GM12891 (cell line): ENCODE measurements at regions not wholly inside any gene's neighbourhood (a gene's known extent, or its start where the extent isn't known, plus 50 kb on each side); places are given as distances from the start of the nearest gene placed in this dataset.

Experiments used
- PAX5 ChIP-seq: IDR thresholded peaks from 2 replicates; pipeline ENCODE4 v1.6.1; 2011; ENCODE audit warnings: low read length, moderate library complexity, mild to moderate bottlenecking; ENCODE audit not compliant: insufficient read depth, severe bottlenecking
- POLR2A ChIP-seq: IDR thresholded peaks from 2 replicates; pipeline ENCODE4 v1.6.1; 2011; ENCODE audit warnings: low read depth, low read length, control low read depth
- POLR2AphosphoS5 ChIP-seq: IDR thresholded peaks from 2 replicates; pipeline ENCODE4 v1.6.1; 2011; ENCODE audit warnings: low read depth, low read length, control low read depth

GRCh38 chr1:170790651-170791071, 126.7 kb downstream of the PRRX1 start:
- TF ChIP-seq POLR2AphosphoS5 (no peak), PAX5 (no peak), POLR2A (no peak)
